Ramos (cell line): ENCODE measurements at regions not wholly inside any gene's neighbourhood (a gene's known extent, or its start where the extent isn't known, plus 50 kb on each side); places are given as distances from the start of the nearest gene placed in this dataset.

Experiments used
- in situ Hi-C: fragments of 300-500 bp; cut with MboI; formaldehyde crosslinking; loops from one replicate; pipeline ENCODE4 v1.14.3; 2022; ENCODE audit warnings: low sequenced_read_pairs; ENCODE audit not compliant: unreplicated experiment

DNA sequence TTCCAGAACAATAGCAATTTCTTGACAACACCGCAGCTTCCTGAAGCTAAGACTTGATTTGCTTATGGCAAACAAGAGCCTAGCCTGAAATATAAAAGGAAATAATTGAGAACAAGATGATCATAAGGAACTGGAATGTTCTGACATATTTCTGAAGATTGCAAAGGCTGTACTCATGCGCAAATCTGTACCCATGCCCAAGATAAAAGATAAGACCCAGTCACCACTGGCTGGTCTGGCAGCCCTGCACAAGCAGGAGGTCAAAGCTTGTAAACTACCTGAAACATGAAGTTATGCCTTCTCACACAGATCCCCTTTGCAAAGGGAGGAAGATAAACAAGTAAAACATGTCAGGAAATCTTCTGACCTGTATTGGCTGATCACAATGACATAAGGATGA, 160.8 kb upstream of the GYPC start:
- in situ Hi-C loops: no loop called here

DNA sequence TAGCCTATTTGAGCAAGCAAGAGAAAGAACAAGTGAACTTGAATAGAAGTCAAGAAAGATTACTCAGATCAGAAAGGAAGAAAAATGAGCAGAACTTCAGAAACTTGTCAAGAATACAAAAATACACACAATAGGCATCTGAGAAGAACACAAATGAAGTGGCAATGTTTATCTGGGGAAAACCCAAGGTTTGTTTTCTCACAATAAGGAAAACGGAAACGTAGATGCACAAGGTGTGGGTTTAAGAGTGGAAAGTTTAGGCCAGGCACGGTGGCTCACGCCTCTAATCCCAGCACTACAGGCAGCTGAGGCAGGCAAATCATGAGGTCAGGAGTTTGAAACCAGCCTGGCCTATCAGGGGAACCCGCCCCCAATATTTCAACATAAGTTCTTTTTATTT, 159.5 kb upstream of the GYPC start:
- in situ Hi-C loops: no loop called here

DNA sequence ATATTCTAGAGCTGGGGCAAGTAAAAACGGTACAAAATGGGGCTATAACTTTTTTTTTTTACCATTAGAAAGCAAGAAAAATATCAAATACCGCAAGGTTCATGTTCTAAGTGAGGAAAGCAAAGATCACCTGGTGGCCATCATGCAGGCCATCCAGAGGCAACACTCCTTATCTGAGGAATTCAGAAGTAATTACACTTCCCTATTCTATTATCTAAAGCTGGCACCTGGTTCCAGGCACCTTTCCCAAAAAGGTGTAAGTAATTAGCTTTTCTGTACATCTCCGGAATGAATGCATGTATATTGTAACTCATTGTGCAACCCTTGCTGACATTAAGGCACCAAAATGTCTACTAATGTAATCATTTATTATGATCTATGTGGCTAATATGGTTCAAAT, 152.5 kb upstream of the GYPC start:
- in situ Hi-C loops: no loop called here

DNA sequence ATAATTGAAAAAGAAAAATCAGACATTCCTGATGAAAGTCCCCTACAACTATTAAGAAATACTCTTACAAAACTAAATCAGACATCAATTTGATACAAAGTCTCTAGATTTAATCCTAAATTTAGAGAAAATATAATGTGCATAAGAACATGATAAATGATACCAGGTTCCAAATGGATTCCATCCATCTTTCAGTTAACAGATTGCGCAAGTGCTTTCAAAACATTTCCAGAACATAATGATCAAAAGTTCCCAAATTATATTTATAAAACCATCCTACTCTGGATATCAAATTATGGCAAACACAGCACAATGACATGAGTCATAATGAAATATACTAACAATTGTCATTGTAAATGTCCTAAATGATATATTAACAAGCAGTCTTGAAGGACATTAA, 151.0 kb upstream of the GYPC start:
- in situ Hi-C loops: no loop called here

DNA sequence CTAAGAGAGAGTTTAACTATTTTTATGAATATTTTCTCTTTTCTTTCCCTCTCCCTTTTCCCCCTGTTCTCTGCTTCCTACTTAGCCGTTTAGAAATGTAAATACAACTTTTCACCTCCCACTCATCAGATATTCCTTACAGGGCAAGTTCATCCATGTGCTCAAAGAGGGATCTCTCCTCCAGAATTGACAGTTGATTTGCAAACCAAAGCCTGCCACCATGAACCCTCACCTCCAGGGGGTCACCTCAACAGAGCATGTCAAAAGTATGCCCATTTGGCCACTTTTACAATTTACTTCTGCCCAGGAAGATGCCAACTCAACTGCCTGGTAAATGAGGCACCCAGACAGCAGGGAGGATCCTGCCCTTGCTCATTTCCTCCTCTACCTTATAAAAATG, 149.2 kb upstream of the GYPC start:
- in situ Hi-C loops: no loop called here

- in situ Hi-C loops: no loop called here
These were observed 148.5 kb upstream of the GYPC start for GRCh38 chr2:126507425-126507911.

- in situ Hi-C loops: no loop called here
These were observed 145.6 kb upstream of the GYPC start for GRCh38 chr2:126510356-126510755.

DNA sequence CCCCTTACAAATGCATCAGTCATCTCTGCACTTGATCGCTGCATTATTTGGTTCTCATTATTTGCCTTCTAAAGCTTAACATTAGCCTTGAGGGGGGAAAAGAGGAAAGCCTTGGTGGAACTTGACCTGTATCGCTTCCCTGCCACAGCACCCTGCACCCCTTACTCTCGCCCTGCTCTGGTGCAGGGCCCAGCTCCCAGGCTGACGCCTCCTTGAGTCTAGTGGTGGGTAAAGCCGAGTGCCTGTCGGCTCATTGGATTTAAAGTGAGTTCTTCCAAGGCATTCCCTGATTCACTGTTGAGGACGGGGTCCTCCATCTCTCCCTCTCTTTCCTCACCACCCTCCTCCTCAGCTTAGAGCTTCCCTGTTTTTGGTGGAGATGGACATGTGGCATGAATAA, 145.0 kb upstream of the GYPC start:
- in situ Hi-C loops: no loop called here

- in situ Hi-C loops: no loop called here
These were observed 143.9 kb upstream of the GYPC start for GRCh38 chr2:126512026-126512425.

DNA sequence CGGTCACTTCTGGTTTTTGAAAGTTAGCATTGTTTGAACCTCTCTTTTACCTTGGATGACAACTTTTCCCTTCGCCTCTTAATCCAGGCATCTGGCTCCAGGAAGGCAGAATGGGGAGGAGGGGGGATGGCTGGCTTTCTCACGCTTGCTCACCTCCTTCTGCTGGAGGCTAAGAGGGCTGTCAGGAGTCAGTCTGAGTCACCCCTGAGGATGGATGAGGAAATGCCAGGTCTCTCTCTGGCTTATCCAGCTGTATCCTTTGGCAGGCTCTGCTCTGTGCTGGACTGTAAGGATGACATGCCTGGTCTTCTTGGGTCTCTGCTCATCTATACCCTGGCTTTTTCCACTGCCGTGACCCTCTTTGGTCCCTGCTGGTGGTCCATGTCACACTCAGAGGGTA, 142.9 kb upstream of the GYPC start:
- in situ Hi-C loops: no loop called here

- in situ Hi-C loops: no loop called here
These were observed 140.5 kb upstream of the GYPC start for GRCh38 chr2:126515471-126515870.

GRCh38 chr2:126518196-126518595, 137.8 kb upstream of the GYPC start:
- in situ Hi-C loops: no loop called here

DNA sequence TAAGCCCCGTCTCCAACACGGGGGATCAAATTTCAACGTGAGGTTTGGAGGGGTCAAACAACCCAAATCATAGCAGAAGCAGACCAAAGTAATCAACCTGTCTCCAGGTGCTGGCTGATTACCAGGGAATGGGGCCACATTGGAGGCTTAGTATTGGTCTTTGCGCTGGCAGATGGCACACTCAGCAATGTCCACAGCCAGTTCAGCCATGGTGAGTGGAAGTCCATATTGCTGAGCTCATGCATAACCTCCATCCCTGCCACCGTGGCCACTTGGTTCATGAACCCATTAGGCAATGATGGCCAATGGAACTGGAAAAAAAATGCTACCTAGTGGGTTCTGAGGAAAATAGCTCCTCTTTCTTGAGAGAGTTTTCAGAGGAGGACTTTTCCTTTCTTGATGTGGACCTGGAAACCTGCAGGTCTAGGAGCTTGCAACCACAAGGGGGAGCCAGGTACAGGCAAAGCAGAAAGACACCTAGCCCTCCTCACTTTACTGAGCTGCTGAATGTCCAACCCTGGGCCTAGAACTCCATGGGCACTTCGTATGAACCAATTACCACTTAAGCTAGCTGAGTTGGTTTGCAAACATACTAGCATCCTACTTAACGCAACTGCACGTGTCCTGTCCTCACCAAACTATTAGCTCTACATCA, 128.0 kb upstream of the GYPC start:
- in situ Hi-C loops: loop anchor here (10.0 kb wide), 1 partner anchor 247 kb away; no protein-coding TSS in a partner anchor

DNA sequence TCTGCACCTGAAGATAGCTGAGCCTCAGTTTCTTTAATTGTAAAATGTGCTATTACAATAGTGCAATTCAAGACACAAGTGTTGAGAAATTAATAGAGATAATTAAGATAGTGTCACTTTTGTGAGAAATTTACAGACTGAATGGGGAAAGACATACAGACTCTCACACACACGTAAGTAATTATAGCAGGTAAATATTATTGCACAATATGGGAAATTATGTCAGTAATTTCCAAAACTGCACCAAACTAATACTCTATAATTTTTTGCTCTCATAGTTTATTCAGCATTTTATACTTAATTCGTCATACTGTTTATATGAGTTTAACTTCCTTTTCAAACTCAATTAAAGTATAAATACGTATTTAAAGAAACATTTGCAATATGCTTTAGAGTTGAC, 124.9 kb upstream of the GYPC start:
- in situ Hi-C loops: no loop called here

GRCh38 chr2:126534478-126534877, 121.5 kb upstream of the GYPC start:
- in situ Hi-C loops: no loop called here

DNA sequence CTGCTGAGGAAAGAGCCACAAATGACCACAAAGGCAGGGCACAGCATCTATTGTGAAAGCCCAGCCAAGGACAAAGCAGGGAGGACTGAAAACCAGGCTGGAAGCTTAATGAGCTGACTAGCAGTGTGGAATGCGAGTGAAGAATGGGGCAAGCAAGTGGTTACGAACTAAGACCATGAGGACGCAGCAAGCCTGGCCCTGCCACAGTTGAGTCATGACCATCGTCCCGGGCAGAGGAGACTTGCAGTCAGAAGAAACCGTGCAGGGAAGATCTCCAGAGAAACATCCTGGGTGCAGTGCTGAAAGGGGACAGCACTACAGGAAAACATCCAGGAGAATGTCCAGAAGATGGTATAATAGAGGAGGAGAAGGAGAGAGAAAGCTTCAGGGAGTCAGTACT, 120.5 kb upstream of the GYPC start:
- in situ Hi-C loops: no loop called here

- in situ Hi-C loops: no loop called here
These were observed 119.3 kb upstream of the GYPC start for GRCh38 chr2:126536605-126537200.

GRCh38 chr2:126539101-126539500, 116.9 kb upstream of the GYPC start:
- in situ Hi-C loops: no loop called here

- in situ Hi-C loops: no loop called here
These were observed 113.7 kb upstream of the GYPC start for GRCh38 chr2:126542247-126542646.

- in situ Hi-C loops: no loop called here
These were observed 112.9 kb upstream of the GYPC start for GRCh38 chr2:126543081-126543480.

- in situ Hi-C loops: no loop called here
These were observed 97.9 kb upstream of the GYPC start for GRCh38 chr2:126558029-126558428.

DNA sequence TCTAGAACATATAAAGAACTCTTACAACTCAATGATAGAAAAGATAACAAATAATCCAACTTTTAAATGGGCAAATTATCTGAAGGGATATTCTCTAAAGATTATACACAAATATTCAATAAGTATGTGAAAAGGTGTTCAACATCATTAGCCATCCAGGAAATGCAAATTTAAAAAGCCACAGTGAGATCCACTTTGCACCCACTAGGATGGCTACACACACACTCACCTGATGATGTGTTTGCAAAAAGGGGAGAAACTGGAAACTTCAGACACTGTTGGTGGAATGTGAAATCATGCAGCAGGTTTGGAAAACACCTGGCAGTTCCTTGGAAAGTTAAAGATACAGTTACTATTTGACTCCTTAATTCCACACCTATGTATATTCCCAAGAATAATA, 87.2 kb upstream of the GYPC start:
- in situ Hi-C loops: no loop called here
